HCT116 (cell line): ENCODE measurements at regions not wholly inside any gene's neighbourhood (a gene's known extent, or its start where the extent isn't known, plus 50 kb on each side); places are given as distances from the start of the nearest gene placed in this dataset.

ENCODE experiments used
- ATAC-seq: fragments of 200-7000 bp; cut with Tn5 transposase; 2 replicates; pipeline ENCODE4 v1.9.1; 2020; ENCODE audit warnings: mild to moderate bottlenecking, moderate library complexity
- BruUV-seq: library from RNA; stranded (reverse); fragments of 400-500 nt; replicated peaks from 2 replicates; lab custom pipeline; 2021; lab: Mats Ljungman, UMichigan
- CTCF ChIA-PET: fragments of 300-600 bp; sonication (Branson Sonifier 250); formaldehyde crosslinking; loops from one replicate; lab custom pipeline; 2021; ENCODE audit warnings: antibody characterized with exemption; lab: Charles Lee
- POLR2A ChIA-PET: fragments of 300-600, 350-600 bp; sonication (Branson Sonifier 250); formaldehyde crosslinking; loops from one replicate; lab custom pipeline; 2021; ENCODE audit warnings: antibody characterized with exemption; lab: Charles Lee
- RAD21 ChIA-PET, 2 experiments: fragments of 300-600 bp; sonication (Branson Sonifier 250); formaldehyde crosslinking; loops; one replicate each; lab custom pipeline; 2023; ENCODE audit warnings: low total read pairs in 2 of 2; ENCODE audit not compliant: uncharacterized antibody in 2 of 2, unreplicated experiment in 2 of 2, low non-redundant PET in 1 of 2; lab: Charles Lee
- DNase-seq: peaks from one replicate; pipeline ENCODE4 v3.0.0-alpha.2; 2010; ENCODE audit warnings: low read depth, low spot score
- H2AFZ ChIP-seq: fragments of 200-600 bp; shearing (Covaris generic), sonication (generic); 2 replicates; pipeline ENCODE4 v1.6.1; 2017; ENCODE audit warnings: low read depth, mixed run types, mixed read lengths, antibody characterized with exemption, low read length; ENCODE audit not compliant: poor library complexity, severe bottlenecking
- H3K27ac ChIP-seq: 2 replicates; pipeline ENCODE4 v1.5.1; 2012; ENCODE audit warnings: low read depth, low read length
- H3K27me3 ChIP-seq: fragments of 200-600 bp; sonication (generic); 2 replicates; pipeline ENCODE4 v1.6.1; 2016; ENCODE audit warnings: mixed run types, low read length, mixed read lengths; ENCODE audit not compliant: insufficient read depth
- H3K36me3 ChIP-seq, 2 experiments: fragments of 200-500 bp in 1 of 2; fragments of 200-600 bp in 1 of 2; sonication (Bioruptor generic) in 1 of 2; sonication (generic) in 1 of 2; 2 replicates each; pipeline versions ENCODE4 v1.5.1 to v1.6.1; 2014 to 2016; ENCODE audit warnings: low read length in 2 of 2, inconsistent platforms in 1 of 2, mixed read lengths in 1 of 2, mixed run types in 1 of 2; ENCODE audit not compliant: insufficient read depth in 2 of 2, control insufficient read depth in 1 of 2
- H3K4me1 ChIP-seq, 2 experiments: fragments of 200-600 bp in 1 of 2; sonication (generic) in 1 of 2; 2 replicates each; pipeline versions ENCODE4 v1.5.1 to v1.6.1; 2012 to 2017; ENCODE audit warnings: low read length in 2 of 2, inconsistent platforms in 1 of 2, mild to moderate bottlenecking in 1 of 2, mixed read lengths in 1 of 2, mixed run types in 1 of 2, moderate library complexity in 1 of 2; ENCODE audit not compliant: insufficient read depth in 2 of 2, control insufficient read depth in 1 of 2
- H3K4me2 ChIP-seq: fragments of 200-600 bp; sonication (generic); 2 replicates; pipeline ENCODE4 v1.6.1; 2017; ENCODE audit warnings: mixed run types, low read length, mixed read lengths
- H3K4me3 ChIP-seq, 2 experiments: fragments of 200-600 bp in 1 of 2; sonication (generic) in 1 of 2; replicated peaks in 1 of 2; 2 replicates each; pipeline ENCODE4 v1.5.1; 2011 to 2016; ENCODE audit warnings: low read length in 2 of 2, control low read depth in 1 of 2, low read depth in 1 of 2, mild to moderate bottlenecking in 1 of 2, mixed read lengths in 1 of 2, mixed run types in 1 of 2
- H3K79me2 ChIP-seq: fragments of 200-600 bp; sonication (generic); 2 replicates; pipeline ENCODE4 v1.6.1; 2017; ENCODE audit warnings: mild to moderate bottlenecking, mixed run types, low read length, moderate library complexity, mixed read lengths; ENCODE audit not compliant: insufficient read depth
- H3K9ac ChIP-seq: fragments of 200-600 bp; sonication (generic); 2 replicates; pipeline ENCODE4 v1.6.1; 2016; ENCODE audit warnings: low read length, mixed read lengths
- H3K9me2 ChIP-seq: fragments of 200-600 bp; sonication (generic), shearing (Covaris generic); 2 replicates; pipeline ENCODE4 v1.6.1; 2017; ENCODE audit warnings: mixed run types, mild to moderate bottlenecking, moderate library complexity; ENCODE audit not compliant: insufficient read depth
- H3K9me3 ChIP-seq, 2 experiments: fragments of 200-500 bp in 1 of 2; fragments of 200-600 bp in 1 of 2; sonication (Bioruptor generic) in 1 of 2; sonication (generic) in 1 of 2; 2 replicates each; pipeline ENCODE4 v1.6.1; 2014 to 2017; ENCODE audit warnings: low read length in 2 of 2, mixed read lengths in 2 of 2, inconsistent platforms in 1 of 2, low read depth in 1 of 2, mild to moderate bottlenecking in 1 of 2, mixed run types in 1 of 2, moderate library complexity in 1 of 2; ENCODE audit not compliant: control insufficient read depth in 1 of 2, insufficient read depth in 1 of 2
- H4K20me1 ChIP-seq: fragments of 200-600 bp; sonication (generic), shearing (Covaris generic); 2 replicates; pipeline ENCODE4 v1.6.1; 2017; ENCODE audit warnings: mixed run types, mild to moderate bottlenecking, moderate library complexity; ENCODE audit not compliant: insufficient read depth
- CBX3 ChIP-seq: IDR thresholded peaks from 2 replicates; pipeline ENCODE4 v1.6.1; 2012; ENCODE audit warnings: low read depth
- CEBPB ChIP-seq: IDR thresholded peaks from 2 replicates; pipeline ENCODE4 v1.6.1; 2012; ENCODE audit warnings: low read depth
- EGR1 ChIP-seq: IDR thresholded peaks from 2 replicates; pipeline ENCODE4 v1.6.1; 2012; ENCODE audit warnings: low read depth
- ELF1 ChIP-seq: IDR thresholded peaks from 2 replicates; pipeline ENCODE4 v1.6.1; 2012; ENCODE audit warnings: low read depth, borderline replicate concordance
- EZH2 ChIP-seq: fragments of 200-600 bp; sonication (generic); IDR thresholded peaks from 2 replicates; pipeline ENCODE4 v1.6.1; 2017; ENCODE audit warnings: antibody characterized with exemption, mixed run types
- EZH2phosphoT487 ChIP-seq: fragments of 200-600 bp; IDR thresholded peaks from 2 replicates; pipeline ENCODE4 v1.6.1; 2018; ENCODE audit warnings: antibody characterized with exemption, borderline replicate concordance
- FOSL1 ChIP-seq: IDR thresholded peaks from 2 replicates; pipeline ENCODE4 v1.6.1; 2012; ENCODE audit warnings: low read depth
- JUND ChIP-seq: IDR thresholded peaks from 2 replicates; pipeline ENCODE4 v1.6.1; 2012
- POLR2AphosphoS5 ChIP-seq: IDR thresholded peaks from 2 replicates; pipeline ENCODE4 v1.6.1; 2011; ENCODE audit warnings: mild to moderate bottlenecking, low read depth, low read length, moderate library complexity
- RAD21 ChIP-seq: IDR thresholded peaks from 2 replicates; pipeline ENCODE4 v1.6.1; 2012; ENCODE audit warnings: low read depth, mild to moderate bottlenecking
- SIN3A ChIP-seq: IDR thresholded peaks from 2 replicates; pipeline ENCODE4 v1.6.1; 2012; ENCODE audit warnings: low read depth
- SP1 ChIP-seq: IDR thresholded peaks from 2 replicates; pipeline ENCODE4 v1.6.1; 2012; ENCODE audit warnings: low read depth
- SRF ChIP-seq: IDR thresholded peaks from 2 replicates; pipeline ENCODE4 v1.6.1; 2012; ENCODE audit warnings: low read depth
- TCF7L2 ChIP-seq: IDR thresholded peaks from 2 replicates; pipeline ENCODE4 v1.7.0; 2011; ENCODE audit warnings: borderline replicate concordance, inconsistent platforms; ENCODE audit not compliant: insufficient read depth, insufficient read length; ENCODE audit errors: extremely low read depth
- ZNF274 ChIP-seq: fragments of 200-500 bp; sonication (Bioruptor generic); IDR thresholded peaks from 2 replicates; pipeline ENCODE4 v1.6.1; 2014; ENCODE audit warnings: mild to moderate bottlenecking, low read depth, low read length, inconsistent platforms
- intact Hi-C: fragments of 100-400 bp; cut with micrococcal nuclease; formaldehyde crosslinking; loops from 2 replicates; pipeline ENCODE4 v1.10.0; 2022
- TF ChIP-seq, protein P1 (sequence below): IDR thresholded peaks from 2 replicates; pipeline ENCODE4 v1.6.1; 2011; ENCODE audit warnings: mild to moderate bottlenecking, low read length, moderate library complexity; ENCODE audit not compliant: insufficient replicate concordance; ENCODE audit errors: extremely low read depth
- TF ChIP-seq, protein P2 (sequence below), 3 experiments: fragments of 200-600 bp in 1 of 3; sonication (generic) in 1 of 3; IDR thresholded peaks in 2 of 3; conservative IDR thresholded peaks in 1 of 3; 2 replicates each; pipeline ENCODE4 v1.5.1; 2012 to 2017; ENCODE audit warnings: low read depth in 2 of 3, low read length in 2 of 3, antibody characterized with exemption in 1 of 3, borderline replicate concordance in 1 of 3, control low read depth in 1 of 3, mild to moderate bottlenecking in 1 of 3, mixed read lengths in 1 of 3, mixed run types in 1 of 3, moderate library complexity in 1 of 3; ENCODE audit not compliant: insufficient read depth in 1 of 3
- TF ChIP-seq, protein P3 (sequence below): IDR thresholded peaks from 2 replicates; pipeline ENCODE4 v1.6.1; 2012
- TF ChIP-seq, protein P4 (sequence below): IDR thresholded peaks from 2 replicates; pipeline ENCODE4 v1.6.1; 2012
- TF ChIP-seq, protein P5 (sequence below): IDR thresholded peaks from 2 replicates; pipeline ENCODE4 v1.6.1; 2012; ENCODE audit warnings: low read depth

DNA sequence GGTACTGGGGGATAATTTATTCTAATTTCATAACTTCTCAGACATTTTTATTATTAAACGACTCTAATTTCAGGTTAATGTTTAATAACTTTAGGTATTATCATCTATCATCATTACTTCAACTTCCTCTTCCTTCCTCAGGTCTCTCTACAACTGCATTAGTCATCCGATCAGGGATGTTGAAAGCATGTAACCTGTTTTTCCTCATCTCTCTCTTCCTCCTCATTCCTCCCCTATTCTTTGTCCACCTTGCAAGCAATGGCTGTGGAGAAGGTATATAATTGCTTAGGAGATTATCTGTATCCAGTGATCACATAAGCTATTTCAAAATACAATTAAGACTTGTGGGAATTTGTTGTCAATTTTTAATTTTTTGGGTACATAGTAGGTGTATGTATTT is 632.6 kb upstream of the DIAPH2 start:
- no peak overlapping the region for H3K4me2 ChIP-seq
- POLR2A ChIA-PET = no interaction called here
- TF ChIP-seq, protein P1, sequence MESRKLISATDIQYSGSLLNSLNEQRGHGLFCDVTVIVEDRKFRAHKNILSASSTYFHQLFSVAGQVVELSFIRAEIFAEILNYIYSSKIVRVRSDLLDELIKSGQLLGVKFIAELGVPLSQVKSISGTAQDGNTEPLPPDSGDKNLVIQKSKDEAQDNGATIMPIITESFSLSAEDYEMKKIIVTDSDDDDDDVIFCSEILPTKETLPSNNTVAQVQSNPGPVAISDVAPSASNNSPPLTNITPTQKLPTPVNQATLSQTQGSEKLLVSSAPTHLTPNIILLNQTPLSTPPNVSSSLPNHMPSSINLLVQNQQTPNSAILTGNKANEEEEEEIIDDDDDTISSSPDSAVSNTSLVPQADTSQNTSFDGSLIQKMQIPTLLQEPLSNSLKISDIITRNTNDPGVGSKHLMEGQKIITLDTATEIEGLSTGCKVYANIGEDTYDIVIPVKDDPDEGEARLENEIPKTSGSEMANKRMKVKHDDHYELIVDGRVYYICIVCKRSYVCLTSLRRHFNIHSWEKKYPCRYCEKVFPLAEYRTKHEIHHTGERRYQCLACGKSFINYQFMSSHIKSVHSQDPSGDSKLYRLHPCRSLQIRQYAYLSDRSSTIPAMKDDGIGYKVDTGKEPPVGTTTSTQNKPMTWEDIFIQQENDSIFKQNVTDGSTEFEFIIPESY = no peak
- TF ChIP-seq SRF = no peak
- no peak for TF ChIP-seq CEBPB
- no peak for TF ChIP-seq FOSL1
- no peak for TF ChIP-seq POLR2AphosphoS5
- TF ChIP-seq, protein P2, sequence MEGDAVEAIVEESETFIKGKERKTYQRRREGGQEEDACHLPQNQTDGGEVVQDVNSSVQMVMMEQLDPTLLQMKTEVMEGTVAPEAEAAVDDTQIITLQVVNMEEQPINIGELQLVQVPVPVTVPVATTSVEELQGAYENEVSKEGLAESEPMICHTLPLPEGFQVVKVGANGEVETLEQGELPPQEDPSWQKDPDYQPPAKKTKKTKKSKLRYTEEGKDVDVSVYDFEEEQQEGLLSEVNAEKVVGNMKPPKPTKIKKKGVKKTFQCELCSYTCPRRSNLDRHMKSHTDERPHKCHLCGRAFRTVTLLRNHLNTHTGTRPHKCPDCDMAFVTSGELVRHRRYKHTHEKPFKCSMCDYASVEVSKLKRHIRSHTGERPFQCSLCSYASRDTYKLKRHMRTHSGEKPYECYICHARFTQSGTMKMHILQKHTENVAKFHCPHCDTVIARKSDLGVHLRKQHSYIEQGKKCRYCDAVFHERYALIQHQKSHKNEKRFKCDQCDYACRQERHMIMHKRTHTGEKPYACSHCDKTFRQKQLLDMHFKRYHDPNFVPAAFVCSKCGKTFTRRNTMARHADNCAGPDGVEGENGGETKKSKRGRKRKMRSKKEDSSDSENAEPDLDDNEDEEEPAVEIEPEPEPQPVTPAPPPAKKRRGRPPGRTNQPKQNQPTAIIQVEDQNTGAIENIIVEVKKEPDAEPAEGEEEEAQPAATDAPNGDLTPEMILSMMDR (IDR thresholded peaks at IDR 0.05 in 2 of 3, conservative IDR thresholded peaks at IDR 0.05 in 1 of 3; ENCODE audit: borderline replicate concordance in 1 of 3, insufficient read depth in 1 of 3, low read depth in 2 of 3, low read length in 2 of 3) = no peak
- TF ChIP-seq EZH2phosphoT487 = no peak
- TF ChIP-seq, protein P3, sequence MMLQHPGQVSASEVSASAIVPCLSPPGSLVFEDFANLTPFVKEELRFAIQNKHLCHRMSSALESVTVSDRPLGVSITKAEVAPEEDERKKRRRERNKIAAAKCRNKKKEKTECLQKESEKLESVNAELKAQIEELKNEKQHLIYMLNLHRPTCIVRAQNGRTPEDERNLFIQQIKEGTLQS = no peak
- TF ChIP-seq ZNF274 = no peak
- no peak for TF ChIP-seq JUND
- TF ChIP-seq SP1 = no peak
- TF ChIP-seq TCF7L2 = no peak
- TF ChIP-seq EGR1 = no peak
- TF ChIP-seq, protein P4, sequence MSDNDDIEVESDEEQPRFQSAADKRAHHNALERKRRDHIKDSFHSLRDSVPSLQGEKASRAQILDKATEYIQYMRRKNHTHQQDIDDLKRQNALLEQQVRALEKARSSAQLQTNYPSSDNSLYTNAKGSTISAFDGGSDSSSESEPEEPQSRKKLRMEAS = no peak
- TF ChIP-seq, protein P5, sequence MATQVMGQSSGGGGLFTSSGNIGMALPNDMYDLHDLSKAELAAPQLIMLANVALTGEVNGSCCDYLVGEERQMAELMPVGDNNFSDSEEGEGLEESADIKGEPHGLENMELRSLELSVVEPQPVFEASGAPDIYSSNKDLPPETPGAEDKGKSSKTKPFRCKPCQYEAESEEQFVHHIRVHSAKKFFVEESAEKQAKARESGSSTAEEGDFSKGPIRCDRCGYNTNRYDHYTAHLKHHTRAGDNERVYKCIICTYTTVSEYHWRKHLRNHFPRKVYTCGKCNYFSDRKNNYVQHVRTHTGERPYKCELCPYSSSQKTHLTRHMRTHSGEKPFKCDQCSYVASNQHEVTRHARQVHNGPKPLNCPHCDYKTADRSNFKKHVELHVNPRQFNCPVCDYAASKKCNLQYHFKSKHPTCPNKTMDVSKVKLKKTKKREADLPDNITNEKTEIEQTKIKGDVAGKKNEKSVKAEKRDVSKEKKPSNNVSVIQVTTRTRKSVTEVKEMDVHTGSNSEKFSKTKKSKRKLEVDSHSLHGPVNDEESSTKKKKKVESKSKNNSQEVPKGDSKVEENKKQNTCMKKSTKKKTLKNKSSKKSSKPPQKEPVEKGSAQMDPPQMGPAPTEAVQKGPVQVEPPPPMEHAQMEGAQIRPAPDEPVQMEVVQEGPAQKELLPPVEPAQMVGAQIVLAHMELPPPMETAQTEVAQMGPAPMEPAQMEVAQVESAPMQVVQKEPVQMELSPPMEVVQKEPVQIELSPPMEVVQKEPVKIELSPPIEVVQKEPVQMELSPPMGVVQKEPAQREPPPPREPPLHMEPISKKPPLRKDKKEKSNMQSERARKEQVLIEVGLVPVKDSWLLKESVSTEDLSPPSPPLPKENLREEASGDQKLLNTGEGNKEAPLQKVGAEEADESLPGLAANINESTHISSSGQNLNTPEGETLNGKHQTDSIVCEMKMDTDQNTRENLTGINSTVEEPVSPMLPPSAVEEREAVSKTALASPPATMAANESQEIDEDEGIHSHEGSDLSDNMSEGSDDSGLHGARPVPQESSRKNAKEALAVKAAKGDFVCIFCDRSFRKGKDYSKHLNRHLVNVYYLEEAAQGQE = no peak
- TF ChIP-seq ELF1 = no peak
- no peak for TF ChIP-seq SIN3A
- no peak for TF ChIP-seq RAD21
- TF ChIP-seq EZH2 = no peak
- TF ChIP-seq CBX3 = no peak
- H2AFZ ChIP-seq = no peak overlapping the region
- no peaks in the 10 kb centered on the region for H3K36me3 ChIP-seq
- H3K9me3 ChIP-seq = no peaks in the 10 kb centered on the region
- BruUV-seq = no TSS peak
- intact Hi-C loops = no loop called here
- H3K4me3 ChIP-seq = no peak overlapping the region
- no peaks in the 10 kb centered on the region for H3K9me2 ChIP-seq
- H4K20me1 ChIP-seq = no peaks in the 10 kb centered on the region
- RAD21 ChIA-PET = no interaction called here
- H3K27me3 ChIP-seq = no peaks in the 10 kb centered on the region
- no peaks in the 10 kb centered on the region for H3K4me1 ChIP-seq
- DNase-seq = no peak
- no peak overlapping the region for H3K27ac ChIP-seq
- CTCF ChIA-PET = no interaction called here
- no peak overlapping the region for H3K9ac ChIP-seq
- H3K79me2 ChIP-seq = no peaks in the 10 kb centered on the region
- ATAC-seq = no peak
